ENCODE measurements at regions not wholly inside any gene's neighbourhood (a gene's known extent, or its start where the extent isn't known, plus 50 kb on each side); places are given as distances from the start of the nearest gene placed in this dataset.

GRCh38 chr2:193539188-193539587, 1344.5 kb upstream of the TMEFF2 start:
- H3K4me1 Mint-ChIP-seq (ENCODE audit: low read depth, unreplicated experiment) = no peaks in the 10 kb centered on the region
- Histone ChIP-seq H3K27me3 (ENCODE audit: insufficient read depth, low read length) (no peaks in the 10 kb centered on the region), H3K79me2 (ENCODE audit: insufficient read depth, low read length) (no peaks in the 10 kb centered on the region), H4K20me1 (ENCODE audit: insufficient read depth, low read length) (no peaks in the 10 kb centered on the region), H3K9me3 (ENCODE audit: insufficient read depth, low read depth, low read length) (no peaks in the 10 kb centered on the region), H3K27ac (ENCODE audit: low read depth, low read length) (no peak overlapping the region), H3K4me3 (ENCODE audit: insufficient read depth, low read depth, low read length) (no peak overlapping the region), H3K36me3 (ENCODE audit: insufficient read depth, low read length) (no peaks in the 10 kb centered on the region), H3K4me1 (ENCODE audit: insufficient read depth, low read length) (no peaks in the 10 kb centered on the region), H2AFZ (ENCODE audit: low read depth, low read length) (no peak overlapping the region), H3K9ac (ENCODE audit: low read length) (no peak overlapping the region), H3K4me2 (ENCODE audit: low read length) (no peak overlapping the region)
- DNase-seq (ENCODE audit: low read depth) (no peak), FAIRE-seq (no peak)
- H3K9me3 Mint-ChIP-seq (ENCODE audit: unreplicated experiment) = peaks cover 3% of the 10 kb centered on the region
- TF ChIP-seq CTCF (IDR thresholded peaks at IDR 0.05; ENCODE audit: insufficient read depth, low read depth, low read length) = no peak
- TF ChIP-seq EZH2 (IDR thresholded peaks at IDR 0.05; ENCODE audit: insufficient read depth, low read length) = no peak
- H3K36me3 Mint-ChIP-seq (ENCODE audit: low read depth, unreplicated experiment) = peaks cover 2% of the 10 kb centered on the region
- no peaks in the 10 kb centered on the region for H3K27me3 Mint-ChIP-seq (ENCODE audit: low read depth, unreplicated experiment)
- no peak overlapping the region for H3K4me3 Mint-ChIP-seq (ENCODE audit: unreplicated experiment)
- no peak overlapping the region for H3K27ac Mint-ChIP-seq (ENCODE audit: unreplicated experiment)

GRCh38 chr2:193538061-193538460, 1343.3 kb upstream of the TMEFF2 start:
- H2AFZ ChIP-seq (ENCODE audit: low read depth, low read length) = no peak overlapping the region
- no peaks in the 10 kb centered on the region for H4K20me1 ChIP-seq (ENCODE audit: insufficient read depth, low read length)
- TF ChIP-seq EZH2 (IDR thresholded peaks at IDR 0.05; ENCODE audit: insufficient read depth, low read length) (no peak), CTCF (IDR thresholded peaks at IDR 0.05; ENCODE audit: insufficient read depth, low read depth, low read length) (no peak)
- H3K4me1 ChIP-seq (ENCODE audit: insufficient read depth, low read length) = no peaks in the 10 kb centered on the region
- H3K79me2 ChIP-seq (ENCODE audit: insufficient read depth, low read length) = no peaks in the 10 kb centered on the region
- H3K9me3 ChIP-seq (ENCODE audit: insufficient read depth, low read depth, low read length) = no peaks in the 10 kb centered on the region
- no peak overlapping the region for H3K27ac ChIP-seq (ENCODE audit: low read depth, low read length)
- no peak overlapping the region for H3K9ac ChIP-seq (ENCODE audit: low read length)
- Mint-ChIP-seq H3K4me3 (ENCODE audit: unreplicated experiment) (no peak overlapping the region), H3K4me1 (ENCODE audit: low read depth, unreplicated experiment) (no peaks in the 10 kb centered on the region), H3K27ac (ENCODE audit: unreplicated experiment) (no peak overlapping the region), H3K27me3 (ENCODE audit: low read depth, unreplicated experiment) (no peaks in the 10 kb centered on the region), H3K9me3 (ENCODE audit: unreplicated experiment) (no peaks in the 10 kb centered on the region), H3K36me3 (ENCODE audit: low read depth, unreplicated experiment) (peaks cover under 1% of the 10 kb centered on the region)
- DNase-seq (ENCODE audit: low read depth) = no peak
- no peaks in the 10 kb centered on the region for H3K36me3 ChIP-seq (ENCODE audit: insufficient read depth, low read length)
- H3K4me2 ChIP-seq (ENCODE audit: low read length) = no peak overlapping the region
- H3K4me3 ChIP-seq (ENCODE audit: insufficient read depth, low read depth, low read length) = no peak overlapping the region
- FAIRE-seq = no peak
- no peaks in the 10 kb centered on the region for H3K27me3 ChIP-seq (ENCODE audit: insufficient read depth, low read length)

- FAIRE-seq = no peak
- TF ChIP-seq CTCF (IDR thresholded peaks at IDR 0.05; ENCODE audit: insufficient read depth, low read depth, low read length) (no peak), EZH2 (IDR thresholded peaks at IDR 0.05; ENCODE audit: insufficient read depth, low read length) (no peak)
- no peaks in the 10 kb centered on the region for H3K27me3 Mint-ChIP-seq (ENCODE audit: low read depth, unreplicated experiment)
These were observed 1342.8 kb upstream of the TMEFF2 start for GRCh38 chr2:193537531-193537930.

More at GRCh38 chr2:193537531-193537930, 1342.8 kb upstream of the TMEFF2 start:
- Histone ChIP-seq H3K9ac (ENCODE audit: low read length) (no peak overlapping the region), H3K27me3 (ENCODE audit: insufficient read depth, low read length) (no peaks in the 10 kb centered on the region), H3K79me2 (ENCODE audit: insufficient read depth, low read length) (no peaks in the 10 kb centered on the region), H3K4me1 (ENCODE audit: insufficient read depth, low read length) (no peaks in the 10 kb centered on the region), H3K27ac (ENCODE audit: low read depth, low read length) (no peak overlapping the region), H3K4me2 (ENCODE audit: low read length) (no peak overlapping the region), H3K9me3 (ENCODE audit: insufficient read depth, low read depth, low read length) (no peaks in the 10 kb centered on the region), H2AFZ (ENCODE audit: low read depth, low read length) (no peak overlapping the region), H3K36me3 (ENCODE audit: insufficient read depth, low read length) (no peaks in the 10 kb centered on the region), H3K4me3 (ENCODE audit: insufficient read depth, low read depth, low read length) (no peak overlapping the region), H4K20me1 (ENCODE audit: insufficient read depth, low read length) (no peaks in the 10 kb centered on the region)
- Mint-ChIP-seq H3K27ac (ENCODE audit: unreplicated experiment) (no peak overlapping the region), H3K36me3 (ENCODE audit: low read depth, unreplicated experiment) (no peaks in the 10 kb centered on the region), H3K9me3 (ENCODE audit: unreplicated experiment) (no peaks in the 10 kb centered on the region), H3K4me3 (ENCODE audit: unreplicated experiment) (no peak overlapping the region), H3K4me1 (ENCODE audit: low read depth, unreplicated experiment) (no peaks in the 10 kb centered on the region)
- no peak for DNase-seq (ENCODE audit: low read depth)
